ENCODE measurements at regions not wholly inside any gene's neighbourhood (a gene's known extent, or its start where the extent isn't known, plus 50 kb on each side); places are given as distances from the start of the nearest gene placed in this dataset.

- Histone ChIP-seq H2AFZ (no peak overlapping the region), H3K27me3 (ENCODE audit: insufficient read depth, low read depth) (no peaks in the 10 kb centered on the region), H4K20me1 (ENCODE audit: insufficient read depth) (no peaks in the 10 kb centered on the region), H3K9me2 (ENCODE audit: insufficient read depth) (no peaks in the 10 kb centered on the region), H3F3A (ENCODE audit: insufficient read depth, low read depth) (no peaks in the 10 kb centered on the region), H3K36me3 (ENCODE audit: low read depth) (no peaks in the 10 kb centered on the region), H3K4me2 (no peak overlapping the region), H3K27ac (no peak overlapping the region), H3K9me3 (ENCODE audit: insufficient read depth, low read depth) (no peaks in the 10 kb centered on the region), H3K79me2 (ENCODE audit: low read depth) (no peaks in the 10 kb centered on the region), H3K4me1 (replicated peaks; ENCODE audit: insufficient read depth) (no peaks in the 10 kb centered on the region), H3K4me3 (no peak overlapping the region)
- CTCF ChIA-PET, result no interaction called here
- BruUV-seq (replicated peaks), result no TSS peak
- TF ChIP-seq CTCF (conservative IDR thresholded peaks at IDR 0.05) (no peak), EZH2 (IDR thresholded peaks at IDR 0.05; ENCODE audit: low read depth) (no peak)
- intact Hi-C loops (cut with micrococcal nuclease; ENCODE audit: unreplicated experiment), result no loop called here
- POLR2A ChIA-PET (ENCODE audit: unreplicated experiment), result no interaction called here
- DNase-seq, result no peak
Measured at GRCh38 chr17:54009502-54009901, 186.8 kb downstream of the KIF2B start.

GRCh38 chr17:54013072-54013471, 190.3 kb downstream of the KIF2B start:
- Histone ChIP-seq H3K36me3 (ENCODE audit: low read depth) (no peaks in the 10 kb centered on the region), H3K9me2 (ENCODE audit: insufficient read depth) (no peaks in the 10 kb centered on the region), H3K4me3 (no peak overlapping the region), H3K27me3 (ENCODE audit: insufficient read depth, low read depth) (no peaks in the 10 kb centered on the region), H4K20me1 (ENCODE audit: insufficient read depth) (no peaks in the 10 kb centered on the region), H3F3A (ENCODE audit: insufficient read depth, low read depth) (no peaks in the 10 kb centered on the region), H2AFZ (no peak overlapping the region), H3K9me3 (ENCODE audit: insufficient read depth, low read depth) (no peaks in the 10 kb centered on the region), H3K27ac (no peak overlapping the region), H3K4me2 (no peak overlapping the region), H3K79me2 (ENCODE audit: low read depth) (no peaks in the 10 kb centered on the region), H3K4me1 (replicated peaks; ENCODE audit: insufficient read depth) (no peaks in the 10 kb centered on the region)
- CTCF ChIA-PET, result no interaction called here
- BruUV-seq (replicated peaks), result no TSS peak
- no peak for DNase-seq
- POLR2A ChIA-PET (ENCODE audit: unreplicated experiment), result no interaction called here
- intact Hi-C loops (cut with micrococcal nuclease; ENCODE audit: unreplicated experiment), result no loop called here
- TF ChIP-seq CTCF (conservative IDR thresholded peaks at IDR 0.05) (no peak), EZH2 (IDR thresholded peaks at IDR 0.05; ENCODE audit: low read depth) (no peak)

GRCh38 chr17:54015734-54016133, 193.0 kb downstream of the KIF2B start:
- TF ChIP-seq CTCF (conservative IDR thresholded peaks at IDR 0.05), result no peak
- no peak for TF ChIP-seq EZH2 (IDR thresholded peaks at IDR 0.05; ENCODE audit: low read depth)
- H3K36me3 ChIP-seq (ENCODE audit: low read depth), result no peaks in the 10 kb centered on the region
- H2AFZ ChIP-seq, result no peak overlapping the region
- H3F3A ChIP-seq (ENCODE audit: insufficient read depth, low read depth), result no peaks in the 10 kb centered on the region
- no peaks in the 10 kb centered on the region for H3K79me2 ChIP-seq (ENCODE audit: low read depth)
- ChIA-PET CTCF (no interaction called here), POLR2A (ENCODE audit: unreplicated experiment) (no interaction called here)
- no TSS peak for BruUV-seq (replicated peaks)
- H3K4me2 ChIP-seq, result no peak overlapping the region
- no peaks in the 10 kb centered on the region for H3K9me2 ChIP-seq (ENCODE audit: insufficient read depth)
- no peak for DNase-seq
- no peaks in the 10 kb centered on the region for H3K27me3 ChIP-seq (ENCODE audit: insufficient read depth, low read depth)
- no peak overlapping the region for H3K4me3 ChIP-seq
- intact Hi-C loops (cut with micrococcal nuclease; ENCODE audit: unreplicated experiment), result no loop called here
- no peaks in the 10 kb centered on the region for H3K9me3 ChIP-seq (ENCODE audit: insufficient read depth, low read depth)
- H3K4me1 ChIP-seq (replicated peaks; ENCODE audit: insufficient read depth), result no peaks in the 10 kb centered on the region
- H3K27ac ChIP-seq, result no peak overlapping the region
- H4K20me1 ChIP-seq (ENCODE audit: insufficient read depth), result no peaks in the 10 kb centered on the region
